Spinal cord (tissue), 9 donors: ENCODE measurements at regions not wholly inside any gene's neighbourhood (a gene's known extent, or its start where the extent isn't known, plus 50 kb on each side); places are given as distances from the start of the nearest gene placed in this dataset.
A peak's percentile ranks its signal among the peaks of the same experiment; 100 is the strongest.

Source experiments
- DNase-seq, 6 donors: peaks; one replicate each; pipeline versions ENCODE4 v3.0.0 to v3.0.0-alpha.2; 2013 to 2015; ENCODE audit warnings: low spot score in 6 of 6, low read depth in 4 of 6
- H3K27ac ChIP-seq: one replicate; pipeline ENCODE4 v1.5.1; 2013; ENCODE audit warnings: low read depth, low read length, control low read depth
- H3K27me3 ChIP-seq: one replicate; pipeline ENCODE4 v1.6.1; 2013; ENCODE audit warnings: low read length; ENCODE audit not compliant: control insufficient read depth, insufficient read depth
- H3K36me3 ChIP-seq: one replicate; pipeline ENCODE4 v1.6.1; 2013; ENCODE audit warnings: low read length; ENCODE audit not compliant: control insufficient read depth, insufficient read depth
- H3K4me1 ChIP-seq: one replicate; pipeline ENCODE4 v1.6.1; 2013; ENCODE audit warnings: low read length; ENCODE audit not compliant: control insufficient read depth, insufficient read depth
- H3K4me3 ChIP-seq: one replicate; pipeline ENCODE4 v1.5.1; 2013; ENCODE audit warnings: low read depth, low read length, control low read depth
- H3K9me3 ChIP-seq: one replicate; pipeline ENCODE4 v1.6.1; 2013; ENCODE audit warnings: low read length; ENCODE audit not compliant: control insufficient read depth, insufficient read depth
- WGBS: methylation state at CpG from one replicate; pipeline ENCODE4 v1.1.5; 2013; ENCODE audit warnings: missing lambda C conversion rate; ENCODE audit not compliant: insufficient coverage; 5-methylcytosine and 5-hydroxymethylcytosine counted together
- donor health status: healthy.

GRCh38 chr6:87995461-87995860, 52.2 kb upstream of the SPACA1 start:
- WGBS: 37% methylated on average over 4 of the region's 7 CpGs
- H3K4me1 ChIP-seq: no peaks in the 10 kb centered on the region
- H3K4me3 ChIP-seq: no peak overlapping the region
- no peaks in the 10 kb centered on the region for H3K27me3 ChIP-seq
- no peak overlapping the region for H3K27ac ChIP-seq
- no peaks in the 10 kb centered on the region for H3K9me3 ChIP-seq
- H3K36me3 ChIP-seq: no peaks in the 10 kb centered on the region
- DNase-seq: peak in 2 of 6 donors; percentile 47 to 79

GRCh38 chr6:87993356-87993755, 54.3 kb upstream of the SPACA1 start:
- Histone ChIP-seq H3K9me3 (no peaks in the 10 kb centered on the region), H3K36me3 (no peaks in the 10 kb centered on the region), H3K27ac (no peak overlapping the region), H3K27me3 (no peaks in the 10 kb centered on the region), H3K4me3 (no peak overlapping the region), H3K4me1 (no peaks in the 10 kb centered on the region)
- DNase-seq: peak in 1 of 6 donors; percentile 96
- 78% methylated on average over 4 of the region's 5 CpGs for WGBS

GRCh38 chr6:87990871-87991270, 56.8 kb upstream of the SPACA1 start:
- 50% methylated on average over 1 of the region's 3 CpGs for WGBS
- no peaks in the 10 kb centered on the region for H3K9me3 ChIP-seq
- H3K36me3 ChIP-seq: no peaks in the 10 kb centered on the region
- DNase-seq: no peak
- no peaks in the 10 kb centered on the region for H3K4me1 ChIP-seq
- H3K27ac ChIP-seq: no peak overlapping the region
- H3K27me3 ChIP-seq: no peaks in the 10 kb centered on the region
- no peak overlapping the region for H3K4me3 ChIP-seq

- no peaks in the 10 kb centered on the region for H3K27me3 ChIP-seq
- no peaks in the 10 kb centered on the region for H3K36me3 ChIP-seq
- H3K9me3 ChIP-seq: no peaks in the 10 kb centered on the region
- H3K4me3 ChIP-seq: no peak overlapping the region
- H3K4me1 ChIP-seq: no peaks in the 10 kb centered on the region
- DNase-seq: peak in 1 of 6 donors; percentile 37
- no peak overlapping the region for H3K27ac ChIP-seq
These were observed 65.5 kb upstream of the SPACA1 start for GRCh38 chr6:87982134-87982533.

GRCh38 chr6:87979737-87980136, 67.9 kb upstream of the SPACA1 start:
- H3K4me3 ChIP-seq: no peak overlapping the region
- WGBS: 100% methylated on average over 1 of the region's 4 CpGs

GRCh38 chr6:87976616-87977015, 71.0 kb upstream of the SPACA1 start:
- Histone ChIP-seq H3K4me3 (no peak overlapping the region), H3K27me3 (no peaks in the 10 kb centered on the region), H3K36me3 (no peaks in the 10 kb centered on the region), H3K27ac (no peak overlapping the region), H3K4me1 (no peaks in the 10 kb centered on the region), H3K9me3 (no peaks in the 10 kb centered on the region)
- peak in 1 of 6 donors; percentile 9 for DNase-seq
- WGBS: no CpG with 5 or more reads among the region's 3 CpGs

More at GRCh38 chr6:87979737-87980136, 67.9 kb upstream of the SPACA1 start:
- H3K4me1 ChIP-seq: no peaks in the 10 kb centered on the region
- H3K27me3 ChIP-seq: no peaks in the 10 kb centered on the region
- no peak for DNase-seq
- no peaks in the 10 kb centered on the region for H3K9me3 ChIP-seq
- no peaks in the 10 kb centered on the region for H3K36me3 ChIP-seq
- H3K27ac ChIP-seq: no peak overlapping the region

- Histone ChIP-seq H3K4me3 (no peak overlapping the region), H3K9me3 (no peaks in the 10 kb centered on the region), H3K27me3 (no peaks in the 10 kb centered on the region), H3K4me1 (no peaks in the 10 kb centered on the region), H3K36me3 (no peaks in the 10 kb centered on the region), H3K27ac (no peak overlapping the region)
- no peak for DNase-seq
- 100% methylated on average over 1 of the region's 2 CpGs for WGBS
These were observed 72.1 kb upstream of the SPACA1 start for GRCh38 chr6:87975561-87975960.

- no peak for DNase-seq
- Histone ChIP-seq H3K9me3 (no peaks in the 10 kb centered on the region), H3K27ac (no peak overlapping the region), H3K27me3 (no peaks in the 10 kb centered on the region), H3K36me3 (no peaks in the 10 kb centered on the region), H3K4me3 (no peak overlapping the region), H3K4me1 (peaks cover 8% of the 10 kb centered on the region)
These were observed 75.4 kb upstream of the SPACA1 start for GRCh38 chr6:87972279-87972678.

- Histone ChIP-seq H3K9me3 (no peaks in the 10 kb centered on the region), H3K4me1 (peaks cover 8% of the 10 kb centered on the region), H3K36me3 (no peaks in the 10 kb centered on the region), H3K27me3 (no peaks in the 10 kb centered on the region), H3K27ac (no peak overlapping the region), H3K4me3 (no peak overlapping the region)
- 76% methylated on average over 3 of the region's 5 CpGs for WGBS
- peak in 1 of 6 donors; percentile 38 for DNase-seq
These were observed 75.9 kb upstream of the SPACA1 start for GRCh38 chr6:87971605-87972262.

- 0% methylated on average over 7 of the region's 26 CpGs for WGBS
- H3K27ac ChIP-seq: no peak overlapping the region
- no peaks in the 10 kb centered on the region for H3K9me3 ChIP-seq
- no peaks in the 10 kb centered on the region for H3K36me3 ChIP-seq
- peaks cover 8% of the 10 kb centered on the region for H3K4me1 ChIP-seq
- H3K4me3 ChIP-seq: peak overlapping the region; percentile 38
- H3K27me3 ChIP-seq: no peaks in the 10 kb centered on the region
- peak in 3 of 6 donors; percentile 33 to 88 (median 88) for DNase-seq
These were observed 79.0 kb upstream of the SPACA1 start for GRCh38 chr6:87968435-87969278.
